GM23338 (cell line): ENCODE measurements at regions not wholly inside any gene's neighbourhood (a gene's known extent, or its start where the extent isn't known, plus 50 kb on each side); places are given as distances from the start of the nearest gene placed in this dataset.

Source experiments
- ATAC-seq: fragments of 200-7000 bp; cut with Tn5 transposase; 3 replicates; pipeline ENCODE4 v1.9.1; 2020
- DNase-seq: peaks from one replicate; pipeline ENCODE4 v3.0.0-alpha.2; 2015; ENCODE audit warnings: low spot score
- H2AFZ ChIP-seq: fragments of 200-600 bp; sonication (generic); 2 replicates; pipeline ENCODE4 v1.8.0; 2016; ENCODE audit warnings: antibody characterized with exemption, mild to moderate bottlenecking, moderate library complexity
- H3F3A ChIP-seq: fragments of 200-600 bp; sonication (generic); replicated peaks from 2 replicates; pipeline ENCODE4 v1.8.0; 2017; ENCODE audit warnings: antibody characterized with exemption, mixed run types, low read depth
- H3K27ac ChIP-seq: fragments of 200-600 bp; sonication (generic); 2 replicates; pipeline ENCODE4 v1.6.1; 2016; ENCODE audit warnings: low read depth
- H3K27me3 ChIP-seq: fragments of 200-600 bp; sonication (generic); 2 replicates; pipeline ENCODE4 v1.8.0; 2016; ENCODE audit warnings: mild to moderate bottlenecking, mixed run types, moderate library complexity; ENCODE audit not compliant: insufficient read depth
- H3K36me3 ChIP-seq: fragments of 200-600 bp; sonication (generic); 2 replicates; pipeline ENCODE4 v1.8.0; 2016; ENCODE audit warnings: mild to moderate bottlenecking; ENCODE audit not compliant: insufficient read depth
- H3K4me1 ChIP-seq: fragments of 200-600 bp; sonication (generic); 2 replicates; pipeline ENCODE4 v1.8.0; 2016; ENCODE audit warnings: mild to moderate bottlenecking, moderate library complexity; ENCODE audit not compliant: insufficient read depth
- H3K4me2 ChIP-seq: fragments of 200-600 bp; sonication (generic); 2 replicates; pipeline ENCODE4 v1.7.1; 2017; ENCODE audit warnings: mixed run types
- H3K4me3 ChIP-seq: fragments of 200-600 bp; sonication (generic); 2 replicates; pipeline ENCODE4 v1.6.1; 2016; ENCODE audit warnings: mixed run types
- H3K79me2 ChIP-seq: fragments of 200-600 bp; sonication (generic); replicated peaks from 2 replicates; pipeline ENCODE4 v1.8.0; 2017; ENCODE audit warnings: mild to moderate bottlenecking; ENCODE audit not compliant: insufficient read depth
- H3K9me2 ChIP-seq: fragments of 200-600 bp; sonication (generic); 2 replicates; pipeline ENCODE4 v1.8.0; 2017; ENCODE audit not compliant: insufficient read depth
- H4K20me1 ChIP-seq: fragments of 200-600 bp; sonication (generic); replicated peaks from 2 replicates; pipeline ENCODE4 v1.8.0; 2017; ENCODE audit warnings: mild to moderate bottlenecking; ENCODE audit not compliant: insufficient read depth
- H3K27ac Mint-ChIP-seq: 2 replicates; pipeline ENCODE4 v1.8.0; 2020; ENCODE audit warnings: inconsistent platforms, mild to moderate bottlenecking, moderate library complexity, mixed read lengths
- H3K27me3 Mint-ChIP-seq: 3 replicates; pipeline ENCODE4 v1.8.0; 2022; ENCODE audit warnings: low read depth, mild to moderate bottlenecking, moderate library complexity, mixed read lengths, inconsistent platforms; ENCODE audit not compliant: insufficient read depth, poor library complexity
- H3K36me3 Mint-ChIP-seq: 3 replicates; pipeline ENCODE4 v1.8.0; 2021; ENCODE audit warnings: low read depth, mild to moderate bottlenecking, inconsistent platforms, moderate library complexity, mixed read lengths
- H3K4me1 Mint-ChIP-seq: 3 replicates; pipeline ENCODE4 v1.8.0; 2020; ENCODE audit warnings: mild to moderate bottlenecking, inconsistent platforms, mixed read lengths
- H3K4me3 Mint-ChIP-seq: 3 replicates; pipeline ENCODE4 v1.8.0; 2021; ENCODE audit warnings: moderate library complexity, mild to moderate bottlenecking, inconsistent platforms, mixed read lengths
- H3K9me3 Mint-ChIP-seq: 3 replicates; pipeline ENCODE4 v1.8.0; 2020; ENCODE audit warnings: moderate library complexity, mild to moderate bottlenecking, inconsistent platforms, mixed read lengths
- CREB1 ChIP-seq: fragments of 250-450 bp; sonication (Bioruptor Pico); IDR thresholded peaks from 2 replicates; pipeline ENCODE4 v1.5.0; 2020; ENCODE audit warnings: low read depth, mild to moderate bottlenecking, moderate library complexity
- ETS1 ChIP-seq: IDR thresholded peaks from 2 replicates; pipeline ENCODE4 v1.6.1; 2016; ENCODE audit warnings: antibody characterized with exemption
- EZH2 ChIP-seq: fragments of 200-600 bp; sonication (generic); IDR thresholded peaks from one replicate; pipeline ENCODE4 v1.8.0; 2017; ENCODE audit warnings: antibody characterized with exemption, mild to moderate bottlenecking, low read depth; ENCODE audit not compliant: unreplicated experiment
- EZH2phosphoT487 ChIP-seq: fragments of 200-600 bp; sonication (generic); IDR thresholded peaks from one replicate; pipeline ENCODE4 v1.8.1; 2018; ENCODE audit warnings: antibody characterized with exemption; ENCODE audit not compliant: unreplicated experiment
- JUNB ChIP-seq: IDR thresholded peaks from one replicate; pipeline ENCODE4 v1.6.1; 2016; ENCODE audit warnings: antibody characterized with exemption; ENCODE audit not compliant: unreplicated experiment
- NANOG ChIP-seq: IDR thresholded peaks from 2 replicates; pipeline ENCODE4 v1.6.1; 2016; ENCODE audit warnings: antibody characterized with exemption, borderline replicate concordance
- POLR2AphosphoS5 ChIP-seq: IDR thresholded peaks from 2 replicates; pipeline ENCODE4 v1.6.1; 2016; ENCODE audit warnings: antibody characterized with exemption, low read depth
- STAT1 ChIP-seq: IDR thresholded peaks from one replicate; pipeline ENCODE4 v1.6.1; 2016; ENCODE audit warnings: antibody characterized with exemption; ENCODE audit not compliant: unreplicated experiment
- ZNF114 ChIP-seq: fragments of 250-450 bp; sonication (Bioruptor Pico); IDR thresholded peaks from 2 replicates; pipeline ENCODE4 v1.5.0; 2020; ENCODE audit warnings: mild to moderate bottlenecking, moderate library complexity
- ZNF331 ChIP-seq: fragments of 250-450 bp; sonication (Bioruptor Pico); IDR thresholded peaks from 2 replicates; pipeline ENCODE4 v1.5.0; 2020; ENCODE audit warnings: low read depth, mild to moderate bottlenecking, moderate library complexity
- TF ChIP-seq, protein P1 (sequence below): IDR thresholded peaks from one replicate; pipeline ENCODE4 v1.6.1; 2018; ENCODE audit warnings: antibody characterized with exemption; ENCODE audit not compliant: unreplicated experiment
- TF ChIP-seq, protein P2 (sequence below), 2 experiments: fragments of 200-600 bp in 1 of 2; sonication (generic) in 1 of 2; conservative IDR thresholded peaks; 2 replicates each; pipeline versions ENCODE4 v1.5.1 to v1.6.1; 2016 to 2017; ENCODE audit warnings: antibody characterized with exemption in 2 of 2, low read depth in 2 of 2, mild to moderate bottlenecking in 2 of 2, moderate library complexity in 1 of 2
- TF ChIP-seq, protein P3 (sequence below): fragments of 250-450 bp; sonication (Bioruptor Pico); IDR thresholded peaks from 2 replicates; pipeline ENCODE4 v1.5.0; 2020; ENCODE audit warnings: mild to moderate bottlenecking, moderate library complexity

DNA sequence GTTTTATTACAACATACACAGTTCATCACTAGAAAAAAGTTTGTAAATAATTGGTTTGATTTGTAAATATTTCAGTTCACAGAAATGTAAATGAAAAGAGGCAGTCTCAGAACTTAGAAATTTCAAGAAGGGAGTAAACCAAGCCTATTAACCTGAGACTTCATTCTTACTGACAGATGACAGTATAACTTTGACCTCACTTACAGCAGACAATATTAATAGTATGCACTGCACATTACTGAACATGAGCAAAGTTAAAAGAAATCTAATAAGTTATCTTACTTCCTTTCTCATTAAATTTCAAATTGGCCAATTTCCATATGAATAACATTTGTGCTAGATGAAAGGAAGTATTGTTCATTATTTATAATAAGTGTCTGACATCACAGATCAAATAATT, 235.8 kb downstream of the SLC6A15 start:
- Histone ChIP-seq H3K79me2 (peaks cover 17% of the 10 kb centered on the region; the same call in 1 of the 2 replicates), H3K4me2 (no peak overlapping the region), H4K20me1 (no peaks in the 10 kb centered on the region), H2AFZ (no peak overlapping the region), H3K4me1 (peaks cover 28% of the 10 kb centered on the region; the same call in 1 of the 2 replicates), H3K27me3 (no peaks in the 10 kb centered on the region), H3K36me3 (peaks cover 4% of the 10 kb centered on the region; the same call in 1 of the 2 replicates), H3K4me3 (no peak overlapping the region), H3F3A (no peaks in the 10 kb centered on the region), H3K9me2 (no peaks in the 10 kb centered on the region), H3K27ac (no peak overlapping the region)
- H3K9me3 Mint-ChIP-seq = no peaks in the 10 kb centered on the region; the same call in 2 of the 3 replicates
- peaks cover 2% of the 10 kb centered on the region for H3K27me3 Mint-ChIP-seq
- TF ChIP-seq, protein P1, sequence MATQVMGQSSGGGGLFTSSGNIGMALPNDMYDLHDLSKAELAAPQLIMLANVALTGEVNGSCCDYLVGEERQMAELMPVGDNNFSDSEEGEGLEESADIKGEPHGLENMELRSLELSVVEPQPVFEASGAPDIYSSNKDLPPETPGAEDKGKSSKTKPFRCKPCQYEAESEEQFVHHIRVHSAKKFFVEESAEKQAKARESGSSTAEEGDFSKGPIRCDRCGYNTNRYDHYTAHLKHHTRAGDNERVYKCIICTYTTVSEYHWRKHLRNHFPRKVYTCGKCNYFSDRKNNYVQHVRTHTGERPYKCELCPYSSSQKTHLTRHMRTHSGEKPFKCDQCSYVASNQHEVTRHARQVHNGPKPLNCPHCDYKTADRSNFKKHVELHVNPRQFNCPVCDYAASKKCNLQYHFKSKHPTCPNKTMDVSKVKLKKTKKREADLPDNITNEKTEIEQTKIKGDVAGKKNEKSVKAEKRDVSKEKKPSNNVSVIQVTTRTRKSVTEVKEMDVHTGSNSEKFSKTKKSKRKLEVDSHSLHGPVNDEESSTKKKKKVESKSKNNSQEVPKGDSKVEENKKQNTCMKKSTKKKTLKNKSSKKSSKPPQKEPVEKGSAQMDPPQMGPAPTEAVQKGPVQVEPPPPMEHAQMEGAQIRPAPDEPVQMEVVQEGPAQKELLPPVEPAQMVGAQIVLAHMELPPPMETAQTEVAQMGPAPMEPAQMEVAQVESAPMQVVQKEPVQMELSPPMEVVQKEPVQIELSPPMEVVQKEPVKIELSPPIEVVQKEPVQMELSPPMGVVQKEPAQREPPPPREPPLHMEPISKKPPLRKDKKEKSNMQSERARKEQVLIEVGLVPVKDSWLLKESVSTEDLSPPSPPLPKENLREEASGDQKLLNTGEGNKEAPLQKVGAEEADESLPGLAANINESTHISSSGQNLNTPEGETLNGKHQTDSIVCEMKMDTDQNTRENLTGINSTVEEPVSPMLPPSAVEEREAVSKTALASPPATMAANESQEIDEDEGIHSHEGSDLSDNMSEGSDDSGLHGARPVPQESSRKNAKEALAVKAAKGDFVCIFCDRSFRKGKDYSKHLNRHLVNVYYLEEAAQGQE = no peak
- TF ChIP-seq NANOG (no peak), EZH2 (no peak), STAT1 (no peak), ZNF114 (no peak), CREB1 (CRISPR knock-in tag) (no peak), POLR2AphosphoS5 (no peak), JUNB (no peak), EZH2phosphoT487 (no peak), ZNF331 (CRISPR knock-in tag) (no peak), ETS1 (no peak)
- TF ChIP-seq, protein P2, sequence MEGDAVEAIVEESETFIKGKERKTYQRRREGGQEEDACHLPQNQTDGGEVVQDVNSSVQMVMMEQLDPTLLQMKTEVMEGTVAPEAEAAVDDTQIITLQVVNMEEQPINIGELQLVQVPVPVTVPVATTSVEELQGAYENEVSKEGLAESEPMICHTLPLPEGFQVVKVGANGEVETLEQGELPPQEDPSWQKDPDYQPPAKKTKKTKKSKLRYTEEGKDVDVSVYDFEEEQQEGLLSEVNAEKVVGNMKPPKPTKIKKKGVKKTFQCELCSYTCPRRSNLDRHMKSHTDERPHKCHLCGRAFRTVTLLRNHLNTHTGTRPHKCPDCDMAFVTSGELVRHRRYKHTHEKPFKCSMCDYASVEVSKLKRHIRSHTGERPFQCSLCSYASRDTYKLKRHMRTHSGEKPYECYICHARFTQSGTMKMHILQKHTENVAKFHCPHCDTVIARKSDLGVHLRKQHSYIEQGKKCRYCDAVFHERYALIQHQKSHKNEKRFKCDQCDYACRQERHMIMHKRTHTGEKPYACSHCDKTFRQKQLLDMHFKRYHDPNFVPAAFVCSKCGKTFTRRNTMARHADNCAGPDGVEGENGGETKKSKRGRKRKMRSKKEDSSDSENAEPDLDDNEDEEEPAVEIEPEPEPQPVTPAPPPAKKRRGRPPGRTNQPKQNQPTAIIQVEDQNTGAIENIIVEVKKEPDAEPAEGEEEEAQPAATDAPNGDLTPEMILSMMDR (conservative IDR thresholded peaks at IDR 0.05; ENCODE audit: low read depth in 2 of 2) = no peak
- TF ChIP-seq, protein P3, sequence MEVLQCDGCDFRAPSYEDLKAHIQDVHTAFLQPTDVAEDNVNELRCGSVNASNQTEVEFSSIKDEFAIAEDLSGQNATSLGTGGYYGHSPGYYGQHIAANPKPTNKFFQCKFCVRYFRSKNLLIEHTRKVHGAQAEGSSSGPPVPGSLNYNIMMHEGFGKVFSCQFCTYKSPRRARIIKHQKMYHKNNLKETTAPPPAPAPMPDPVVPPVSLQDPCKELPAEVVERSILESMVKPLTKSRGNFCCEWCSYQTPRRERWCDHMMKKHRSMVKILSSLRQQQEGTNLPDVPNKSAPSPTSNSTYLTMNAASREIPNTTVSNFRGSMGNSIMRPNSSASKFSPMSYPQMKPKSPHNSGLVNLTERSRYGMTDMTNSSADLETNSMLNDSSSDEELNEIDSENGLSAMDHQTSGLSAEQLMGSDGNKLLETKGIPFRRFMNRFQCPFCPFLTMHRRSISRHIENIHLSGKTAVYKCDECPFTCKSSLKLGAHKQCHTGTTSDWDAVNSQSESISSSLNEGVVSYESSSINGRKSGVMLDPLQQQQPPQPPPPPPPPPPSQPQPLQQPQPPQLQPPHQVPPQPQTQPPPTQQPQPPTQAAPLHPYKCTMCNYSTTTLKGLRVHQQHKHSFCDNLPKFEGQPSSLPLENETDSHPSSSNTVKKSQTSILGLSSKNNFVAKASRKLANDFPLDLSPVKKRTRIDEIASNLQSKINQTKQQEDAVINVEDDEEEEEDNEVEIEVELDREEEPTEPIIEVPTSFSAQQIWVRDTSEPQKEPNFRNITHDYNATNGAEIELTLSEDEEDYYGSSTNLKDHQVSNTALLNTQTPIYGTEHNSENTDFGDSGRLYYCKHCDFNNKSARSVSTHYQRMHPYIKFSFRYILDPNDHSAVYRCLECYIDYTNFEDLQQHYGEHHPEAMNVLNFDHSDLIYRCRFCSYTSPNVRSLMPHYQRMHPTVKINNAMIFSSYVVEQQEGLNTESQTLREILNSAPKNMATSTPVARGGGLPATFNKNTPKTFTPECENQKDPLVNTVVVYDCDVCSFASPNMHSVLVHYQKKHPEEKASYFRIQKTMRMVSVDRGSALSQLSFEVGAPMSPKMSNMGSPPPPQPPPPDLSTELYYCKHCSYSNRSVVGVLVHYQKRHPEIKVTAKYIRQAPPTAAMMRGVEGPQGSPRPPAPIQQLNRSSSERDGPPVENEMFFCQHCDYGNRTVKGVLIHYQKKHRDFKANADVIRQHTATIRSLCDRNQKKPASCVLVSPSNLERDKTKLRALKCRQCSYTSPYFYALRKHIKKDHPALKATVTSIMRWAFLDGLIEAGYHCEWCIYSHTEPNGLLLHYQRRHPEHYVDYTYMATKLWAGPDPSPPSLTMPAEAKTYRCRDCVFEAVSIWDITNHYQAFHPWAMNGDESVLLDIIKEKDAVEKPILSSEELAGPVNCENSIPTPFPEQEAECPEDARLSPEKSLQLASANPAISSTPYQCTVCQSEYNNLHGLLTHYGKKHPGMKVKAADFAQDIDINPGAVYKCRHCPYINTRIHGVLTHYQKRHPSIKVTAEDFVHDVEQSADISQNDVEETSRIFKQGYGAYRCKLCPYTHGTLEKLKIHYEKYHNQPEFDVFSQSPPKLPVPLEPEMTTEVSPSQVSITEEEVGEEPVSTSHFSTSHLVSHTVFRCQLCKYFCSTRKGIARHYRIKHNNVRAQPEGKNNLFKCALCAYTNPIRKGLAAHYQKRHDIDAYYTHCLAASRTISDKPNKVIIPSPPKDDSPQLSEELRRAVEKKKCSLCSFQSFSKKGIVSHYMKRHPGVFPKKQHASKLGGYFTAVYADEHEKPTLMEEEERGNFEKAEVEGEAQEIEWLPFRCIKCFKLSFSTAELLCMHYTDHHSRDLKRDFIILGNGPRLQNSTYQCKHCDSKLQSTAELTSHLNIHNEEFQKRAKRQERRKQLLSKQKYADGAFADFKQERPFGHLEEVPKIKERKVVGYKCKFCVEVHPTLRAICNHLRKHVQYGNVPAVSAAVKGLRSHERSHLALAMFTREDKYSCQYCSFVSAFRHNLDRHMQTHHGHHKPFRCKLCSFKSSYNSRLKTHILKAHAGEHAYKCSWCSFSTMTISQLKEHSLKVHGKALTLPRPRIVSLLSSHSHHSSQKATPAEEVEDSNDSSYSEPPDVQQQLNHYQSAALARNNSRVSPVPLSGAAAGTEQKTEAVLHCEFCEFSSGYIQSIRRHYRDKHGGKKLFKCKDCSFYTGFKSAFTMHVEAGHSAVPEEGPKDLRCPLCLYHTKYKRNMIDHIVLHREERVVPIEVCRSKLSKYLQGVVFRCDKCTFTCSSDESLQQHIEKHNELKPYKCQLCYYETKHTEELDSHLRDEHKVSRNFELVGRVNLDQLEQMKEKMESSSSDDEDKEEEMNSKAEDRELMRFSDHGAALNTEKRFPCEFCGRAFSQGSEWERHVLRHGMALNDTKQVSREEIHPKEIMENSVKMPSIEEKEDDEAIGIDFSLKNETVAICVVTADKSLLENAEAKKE (CRISPR knock-in tag) = no peak
- peaks cover 19% of the 10 kb centered on the region; the same call in 2 of the 3 replicates for H3K4me1 Mint-ChIP-seq
- H3K27ac Mint-ChIP-seq = no peak overlapping the region
- no peak overlapping the region for H3K4me3 Mint-ChIP-seq
- ATAC-seq = no peak
- DNase-seq = no peak
- peaks cover 7% of the 10 kb centered on the region; the same call in 2 of the 3 replicates for H3K36me3 Mint-ChIP-seq
